Right forelimb (tissue), 1 donor: ENCODE measurements at regions not wholly inside any gene's neighbourhood (a gene's known extent, or its start where the extent isn't known, plus 50 kb on each side); places are given as distances from the start of the nearest gene placed in this dataset.
"Not testable (repeated sequence)": the region's sequence is repeated elsewhere in the genome, so short reads cannot be mapped to it uniquely, and the experiment has no call there.

ENCODE experiments used
- DNase-seq: peaks from one replicate; pipeline ENCODE4 v3.0.0-alpha.2; 2018

- no peak for DNase-seq
Measured at GRCh38 chr1:213481395-213481794, 430.4 kb downstream of the RPS6KC1 start.

GRCh38 chr1:213484333-213484732 is 433.3 kb downstream of the RPS6KC1 start:
- DNase-seq = no peak

- no peak for DNase-seq
Measured at GRCh38 chr1:213484758-213485157, 433.7 kb downstream of the RPS6KC1 start.

- DNase-seq = no peak
Measured at GRCh38 chr1:213486488-213486887, 435.4 kb downstream of the RPS6KC1 start.

- DNase-seq = no peak
Measured at GRCh38 chr1:213491468-213491867, 440.4 kb downstream of the RPS6KC1 start.

GRCh38 chr1:213492161-213493041 is 441.4 kb downstream of the RPS6KC1 start:
- DNase-seq = no peak

GRCh38 chr1:213499444-213499843 is 448.4 kb downstream of the RPS6KC1 start:
- no peak for DNase-seq

GRCh38 chr1:213507472-213508223 is 456.6 kb downstream of the RPS6KC1 start:
- no peak for DNase-seq

GRCh38 chr1:213511173-213511572 is 460.1 kb downstream of the RPS6KC1 start:
- no peak for DNase-seq

GRCh38 chr1:213512316-213512715 is 461.3 kb downstream of the RPS6KC1 start:
- no peak for DNase-seq

GRCh38 chr1:213513006-213513405 is 462.0 kb downstream of the RPS6KC1 start:
- DNase-seq = no peak

GRCh38 chr1:213514408-213515179 is 463.6 kb downstream of the RPS6KC1 start:
- DNase-seq = not testable (repeated sequence)

GRCh38 chr1:213519098-213519497 is 468.1 kb downstream of the RPS6KC1 start:
- no peak for DNase-seq

GRCh38 chr1:213521206-213521605 is 466.6 kb upstream of the PROX1 start:
- no peak for DNase-seq

- DNase-seq = no peak
Measured at GRCh38 chr1:213523781-213524398, 463.9 kb upstream of the PROX1 start.

- no peak for DNase-seq
Measured at GRCh38 chr1:213526306-213526705, 461.5 kb upstream of the PROX1 start.

- no peak for DNase-seq
Measured at GRCh38 chr1:213530611-213531320, 457.0 kb upstream of the PROX1 start.

- DNase-seq = no peak
Measured at GRCh38 chr1:213531369-213532310, 456.1 kb upstream of the PROX1 start.

GRCh38 chr1:213533125-213533524 is 454.6 kb upstream of the PROX1 start:
- no peak for DNase-seq

- no peak for DNase-seq
Measured at GRCh38 chr1:213535679-213536078, 452.1 kb upstream of the PROX1 start.

GRCh38 chr1:213538251-213538650 is 449.5 kb upstream of the PROX1 start:
- no peak for DNase-seq
